ENCODE measurements at regions not wholly inside any gene's neighbourhood (a gene's known extent, or its start where the extent isn't known, plus 50 kb on each side); places are given as distances from the start of the nearest gene placed in this dataset.

DNA sequence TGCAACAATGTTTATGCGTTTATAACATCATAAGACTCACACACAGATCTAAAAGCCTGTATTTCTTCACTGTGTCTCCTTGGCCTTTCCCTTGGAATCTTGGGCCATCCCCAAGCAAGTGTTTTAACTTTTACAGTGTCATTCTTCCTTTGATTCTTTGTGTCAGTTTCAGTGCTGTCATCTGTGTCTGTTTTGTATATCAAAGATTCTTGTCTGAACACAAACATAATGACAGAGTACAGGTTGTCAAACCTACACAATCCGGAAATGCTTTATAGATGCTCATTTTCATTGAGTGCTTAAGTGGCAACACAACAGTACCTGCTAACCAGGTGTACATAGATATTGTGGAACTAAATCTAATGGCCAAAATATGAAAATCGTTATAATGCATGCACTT is 1500.0 kb downstream of the TECRL start:
- in situ Hi-C loops (cut with HindIII; ENCODE audit: low pct_unique_long_range_greater_than_20kb, low sequenced_read_pairs) (no loop called here), intact Hi-C loops (cut with micrococcal nuclease; ENCODE audit: unreplicated experiment) (no loop called here)
- no TSS peak for BruUV-seq (replicated peaks)
- Histone ChIP-seq H3K9me3 (ENCODE audit: control insufficient read depth, insufficient read depth, low read depth, low read length) (no peaks in the 10 kb centered on the region), H3K4me3 (ENCODE audit: low read depth in 2 of 2, low read length in 2 of 2) (no peak overlapping the region), H3K27me3 (ENCODE audit: control insufficient read depth, insufficient read depth, low read length) (no peaks in the 10 kb centered on the region), H3K4me1 (ENCODE audit: control insufficient read depth, insufficient read depth, low read length) (no peaks in the 10 kb centered on the region), H3K36me3 (ENCODE audit: control insufficient read depth, insufficient read depth, low read length) (no peaks in the 10 kb centered on the region), H3K27ac (ENCODE audit: low read length) (no peak overlapping the region)
- ChIA-PET CTCF (no interaction called here), POLR2A (no interaction called here)
- TF ChIP-seq TCF7L2 (IDR thresholded peaks at IDR 0.05; ENCODE audit: low read depth, low read length) (no peak), POLR2AphosphoS5 (IDR thresholded peaks at IDR 0.05; ENCODE audit: low read depth, low read length) (no peak), SIN3A (IDR thresholded peaks at IDR 0.05; ENCODE audit: borderline replicate concordance, insufficient read depth, low read depth, low read length) (no peak)
- TF ChIP-seq, protein P1, sequence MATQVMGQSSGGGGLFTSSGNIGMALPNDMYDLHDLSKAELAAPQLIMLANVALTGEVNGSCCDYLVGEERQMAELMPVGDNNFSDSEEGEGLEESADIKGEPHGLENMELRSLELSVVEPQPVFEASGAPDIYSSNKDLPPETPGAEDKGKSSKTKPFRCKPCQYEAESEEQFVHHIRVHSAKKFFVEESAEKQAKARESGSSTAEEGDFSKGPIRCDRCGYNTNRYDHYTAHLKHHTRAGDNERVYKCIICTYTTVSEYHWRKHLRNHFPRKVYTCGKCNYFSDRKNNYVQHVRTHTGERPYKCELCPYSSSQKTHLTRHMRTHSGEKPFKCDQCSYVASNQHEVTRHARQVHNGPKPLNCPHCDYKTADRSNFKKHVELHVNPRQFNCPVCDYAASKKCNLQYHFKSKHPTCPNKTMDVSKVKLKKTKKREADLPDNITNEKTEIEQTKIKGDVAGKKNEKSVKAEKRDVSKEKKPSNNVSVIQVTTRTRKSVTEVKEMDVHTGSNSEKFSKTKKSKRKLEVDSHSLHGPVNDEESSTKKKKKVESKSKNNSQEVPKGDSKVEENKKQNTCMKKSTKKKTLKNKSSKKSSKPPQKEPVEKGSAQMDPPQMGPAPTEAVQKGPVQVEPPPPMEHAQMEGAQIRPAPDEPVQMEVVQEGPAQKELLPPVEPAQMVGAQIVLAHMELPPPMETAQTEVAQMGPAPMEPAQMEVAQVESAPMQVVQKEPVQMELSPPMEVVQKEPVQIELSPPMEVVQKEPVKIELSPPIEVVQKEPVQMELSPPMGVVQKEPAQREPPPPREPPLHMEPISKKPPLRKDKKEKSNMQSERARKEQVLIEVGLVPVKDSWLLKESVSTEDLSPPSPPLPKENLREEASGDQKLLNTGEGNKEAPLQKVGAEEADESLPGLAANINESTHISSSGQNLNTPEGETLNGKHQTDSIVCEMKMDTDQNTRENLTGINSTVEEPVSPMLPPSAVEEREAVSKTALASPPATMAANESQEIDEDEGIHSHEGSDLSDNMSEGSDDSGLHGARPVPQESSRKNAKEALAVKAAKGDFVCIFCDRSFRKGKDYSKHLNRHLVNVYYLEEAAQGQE (IDR thresholded peaks at IDR 0.05; ENCODE audit: insufficient read depth in 1 of 2, low read depth in 2 of 2, low read length in 1 of 2), result no peak
- no peak for DNase-seq (ENCODE audit: low read depth, low spot score)
- no peak for ATAC-seq

DNA sequence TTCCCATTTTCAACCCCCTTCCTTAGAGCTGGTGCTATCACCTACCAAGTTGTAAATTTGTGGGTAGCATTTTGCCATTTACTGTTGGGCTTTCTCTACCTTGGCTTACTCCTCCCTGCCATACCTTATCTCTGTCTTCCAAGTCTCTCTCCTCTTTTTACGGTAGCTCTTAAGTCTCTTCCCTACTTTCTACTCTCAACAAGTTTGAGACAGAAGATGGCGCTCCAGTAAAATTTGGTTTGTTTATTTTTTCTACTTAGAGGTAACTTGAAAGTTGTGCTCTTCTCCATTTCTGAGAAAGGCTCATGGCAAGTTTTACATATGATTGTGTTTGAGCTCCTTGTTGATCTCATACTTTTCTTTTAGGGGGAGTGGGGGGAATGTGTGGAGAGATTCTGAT is 1508.1 kb downstream of the TECRL start:
- intact Hi-C loops (cut with micrococcal nuclease; ENCODE audit: unreplicated experiment), result no loop called here
- POLR2A ChIA-PET, result no interaction called here
- CTCF ChIA-PET, result no interaction called here
- DNase-seq (ENCODE audit: low read depth, low spot score), result no peak
- in situ Hi-C loops (cut with HindIII; ENCODE audit: low pct_unique_long_range_greater_than_20kb, low sequenced_read_pairs), result no loop called here
- Histone ChIP-seq H3K9me3 (ENCODE audit: control insufficient read depth, insufficient read depth, low read depth, low read length) (no peaks in the 10 kb centered on the region), H3K27ac (ENCODE audit: low read length) (no peak overlapping the region), H3K4me1 (ENCODE audit: control insufficient read depth, insufficient read depth, low read length) (no peaks in the 10 kb centered on the region), H3K4me3 (ENCODE audit: low read depth in 2 of 2, low read length in 2 of 2) (no peak overlapping the region), H3K27me3 (ENCODE audit: control insufficient read depth, insufficient read depth, low read length) (no peaks in the 10 kb centered on the region), H3K36me3 (ENCODE audit: control insufficient read depth, insufficient read depth, low read length) (no peaks in the 10 kb centered on the region)
- BruUV-seq (replicated peaks), result no TSS peak
- TF ChIP-seq TCF7L2 (IDR thresholded peaks at IDR 0.05; ENCODE audit: low read depth, low read length) (no peak), SIN3A (IDR thresholded peaks at IDR 0.05; ENCODE audit: borderline replicate concordance, insufficient read depth, low read depth, low read length) (no peak), POLR2AphosphoS5 (IDR thresholded peaks at IDR 0.05; ENCODE audit: low read depth, low read length) (no peak)
- TF ChIP-seq, protein P1 (IDR thresholded peaks at IDR 0.05; ENCODE audit: insufficient read depth in 1 of 2, low read depth in 2 of 2, low read length in 1 of 2), result no peak
- no peak for ATAC-seq

Data from Panc1 (cell line).